Common myeloid progenitor, CD34-positive (primary cell): ENCODE measurements at regions not wholly inside any gene's neighbourhood (a gene's known extent, or its start where the extent isn't known, plus 50 kb on each side); places are given as distances from the start of the nearest gene placed in this dataset.
A peak's percentile ranks its signal among the peaks of the same experiment; 100 is the strongest.
"Not testable (repeated sequence)": the region's sequence is repeated elsewhere in the genome, so short reads cannot be mapped to it uniquely, and the experiment has no call there.

Source experiments
- CTCF ChIA-PET: fragments of 350-600 bp; sonication (Branson Sonifier 250); formaldehyde crosslinking; loops from one replicate; lab custom pipeline; 2021; ENCODE audit warnings: antibody characterized with exemption; lab: Charles Lee
- POLR2A ChIA-PET: fragments of 350-600 bp; sonication (Branson Sonifier 250); formaldehyde crosslinking; loops from one replicate; lab custom pipeline; 2021; ENCODE audit warnings: antibody characterized with exemption; lab: Charles Lee
- DNase-seq, 3 donors: peaks; one replicate each; pipeline versions ENCODE4 v3.0.0 to v3.0.0-alpha.2; 2013
- H3K27ac ChIP-seq, 2 experiments: 1 replicate in 1 of 2; 2 replicates in 1 of 2; pipeline ENCODE4 v1.7.0; 2013; ENCODE audit warnings: inconsistent platforms in 2 of 2, low read length in 2 of 2, mild to moderate bottlenecking in 2 of 2, low read depth in 1 of 2, moderate library complexity in 1 of 2; ENCODE audit not compliant: severe bottlenecking in 2 of 2, insufficient read depth in 1 of 2, poor library complexity in 1 of 2
- H3K27me3 ChIP-seq, 5 experiments: replicated peaks in 2 of 5; 1 replicate in 3 of 5; 2 replicates in 2 of 5; pipeline versions ENCODE4 v1.6.1 to v1.7.0; 2013; ENCODE audit warnings: low read length in 4 of 5, mild to moderate bottlenecking in 2 of 5, moderate library complexity in 2 of 5, inconsistent platforms in 1 of 5; ENCODE audit not compliant: insufficient read depth in 5 of 5, control insufficient read depth in 4 of 5
- H3K36me3 ChIP-seq, 4 experiments: 1 replicate in 2 of 4; 2 replicates in 2 of 4; pipeline versions ENCODE4 v1.6.1 to v1.7.0; 2013; ENCODE audit warnings: low read length in 3 of 4, control low read depth in 1 of 4, mild to moderate bottlenecking in 1 of 4; ENCODE audit not compliant: control insufficient read depth in 4 of 4, insufficient read depth in 4 of 4
- H3K4me1 ChIP-seq, 4 experiments: 1 replicate in 3 of 4; 2 replicates in 1 of 4; pipeline versions ENCODE4 v1.6.1 to v1.7.1; 2013; ENCODE audit warnings: low read length in 3 of 4, mild to moderate bottlenecking in 3 of 4, control low read depth in 1 of 4, inconsistent platforms in 1 of 4, moderate library complexity in 1 of 4; ENCODE audit not compliant: control insufficient read depth in 4 of 4, insufficient read depth in 4 of 4; ENCODE audit errors: control extremely low read depth in 1 of 4
- H3K4me3 ChIP-seq, 7 experiments: 1 replicate in 4 of 7; 2 replicates in 3 of 7; pipeline versions ENCODE4 v1.5.1 to v1.7.0; 2013; ENCODE audit warnings: mild to moderate bottlenecking in 7 of 7, low read length in 6 of 7, moderate library complexity in 6 of 7, inconsistent platforms in 2 of 7, low read depth in 2 of 7, control low read depth in 1 of 7; ENCODE audit not compliant: insufficient read depth in 4 of 7, control insufficient read depth in 1 of 7; ENCODE audit errors: extremely low read depth in 1 of 7
- H3K9me3 ChIP-seq, 5 experiments: 1 replicate in 4 of 5; 2 replicates in 1 of 5; pipeline versions ENCODE4 v1.6.1 to v1.7.1; 2013; ENCODE audit warnings: low read length in 4 of 5, mild to moderate bottlenecking in 2 of 5, inconsistent platforms in 1 of 5, low read depth in 1 of 5, moderate library complexity in 1 of 5; ENCODE audit not compliant: control insufficient read depth in 4 of 5, insufficient read depth in 2 of 5; ENCODE audit errors: control extremely low read depth in 1 of 5
- WGBS: methylation state at CpG from one replicate; pipeline ENCODE4 v1.1.5; 2013; ENCODE audit not compliant: insufficient coverage; 5-methylcytosine and 5-hydroxymethylcytosine counted together

GRCh38 chr6:134574491-134574890 lies 256.6 kb upstream of the SGK1 start:
- H3K4me3 ChIP-seq, result no peak overlapping the region
- H3K27ac ChIP-seq, result no peak overlapping the region
- no peaks in the 10 kb centered on the region for H3K36me3 ChIP-seq
- peaks cover 0 to 7% (median 2%) of the 10 kb centered on the region in 4 experiments for H3K4me1 ChIP-seq
- ChIA-PET POLR2A (no interaction called here), CTCF (interaction anchor here (0.7 kb wide), 1 partner anchor 32 kb away, joined by 3 read pairs; no protein-coding TSS in a partner anchor)
- peaks cover 0 to 2% (median 0%) of the 10 kb centered on the region in 5 experiments for H3K9me3 ChIP-seq
- peak in 2 of 3 donors; percentile 15 to 24 for DNase-seq
- H3K27me3 ChIP-seq, result no peaks in the 10 kb centered on the region
- WGBS, result 27% methylated on average over 3 of the region's 5 CpGs

GRCh38 chr6:134569996-134570395 lies 252.1 kb upstream of the SGK1 start:
- H3K27ac ChIP-seq, DNase-seq, H3K4me1 ChIP-seq, H3K4me3 ChIP-seq, H3K36me3 ChIP-seq, CTCF ChIA-PET, H3K27me3 ChIP-seq, POLR2A ChIA-PET: not testable (repeated sequence)
- WGBS, result 100% methylated on average over 2 of the region's 3 CpGs
- peaks cover 0 to 10% (median 0%) of the 10 kb centered on the region in 5 experiments for H3K9me3 ChIP-seq

DNA sequence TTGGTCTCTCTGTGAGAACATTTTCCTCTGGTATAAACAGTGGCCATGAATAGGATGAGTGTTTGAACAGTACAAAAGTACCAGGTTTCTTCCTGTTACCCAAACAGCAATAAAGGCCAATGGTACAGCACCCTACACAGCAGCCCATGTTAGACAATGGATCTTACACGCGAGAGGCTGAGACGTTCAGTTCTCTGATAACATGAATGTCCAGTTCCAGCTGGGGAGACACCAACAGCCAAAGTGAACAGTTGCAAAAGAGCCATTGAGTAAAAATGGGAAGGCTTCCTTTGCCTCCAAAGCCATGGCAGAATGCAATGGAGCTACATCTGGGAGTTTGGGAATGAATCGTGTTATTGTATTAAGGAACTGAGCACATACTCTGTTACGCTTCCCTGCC lies 246.8 kb upstream of the SGK1 start:
- peaks cover 0 to 9% (median 0%) of the 10 kb centered on the region in 5 experiments for H3K9me3 ChIP-seq
- H3K36me3 ChIP-seq, result no peaks in the 10 kb centered on the region
- no peak for DNase-seq
- H3K27me3 ChIP-seq, result no peaks in the 10 kb centered on the region
- ChIA-PET POLR2A (no interaction called here), CTCF (interaction anchor here (1.3 kb wide), 1 partner anchor 14 kb away, joined by 3 read pairs; no protein-coding TSS in a partner anchor)
- 96% methylated on average over 3 of the region's 5 CpGs for WGBS
- H3K27ac ChIP-seq, result no peak overlapping the region
- no peak overlapping the region for H3K4me3 ChIP-seq
- no peaks in the 10 kb centered on the region for H3K4me1 ChIP-seq

DNA sequence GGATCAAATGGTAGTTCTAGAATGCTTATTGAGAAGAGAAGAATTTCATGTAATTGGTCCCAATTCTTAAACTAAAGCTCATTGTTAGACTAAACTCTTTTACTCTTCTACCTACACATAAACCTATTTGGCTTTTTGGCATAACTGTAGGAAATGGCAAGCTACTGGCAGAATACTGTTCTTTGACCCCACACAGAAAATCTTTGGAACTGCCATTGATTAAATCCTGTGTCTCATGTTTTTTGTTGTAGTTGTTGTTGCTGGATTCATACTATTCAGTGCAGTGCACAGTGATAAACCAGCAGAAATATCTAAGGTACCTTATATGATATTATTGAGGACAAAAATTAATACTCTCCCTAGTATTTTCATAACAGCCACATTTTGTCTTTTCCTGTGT lies 242.1 kb upstream of the SGK1 start:
- Histone ChIP-seq H3K27ac (no peak overlapping the region), H3K36me3 (no peaks in the 10 kb centered on the region), H3K27me3 (no peaks in the 10 kb centered on the region), H3K4me3 (no peak overlapping the region), H3K4me1 (no peaks in the 10 kb centered on the region), H3K9me3 (peaks cover 0 to 1% (median 0%) of the 10 kb centered on the region in 5 experiments)
- no peak for DNase-seq
- ChIA-PET CTCF (no interaction called here), POLR2A (no interaction called here)

DNA sequence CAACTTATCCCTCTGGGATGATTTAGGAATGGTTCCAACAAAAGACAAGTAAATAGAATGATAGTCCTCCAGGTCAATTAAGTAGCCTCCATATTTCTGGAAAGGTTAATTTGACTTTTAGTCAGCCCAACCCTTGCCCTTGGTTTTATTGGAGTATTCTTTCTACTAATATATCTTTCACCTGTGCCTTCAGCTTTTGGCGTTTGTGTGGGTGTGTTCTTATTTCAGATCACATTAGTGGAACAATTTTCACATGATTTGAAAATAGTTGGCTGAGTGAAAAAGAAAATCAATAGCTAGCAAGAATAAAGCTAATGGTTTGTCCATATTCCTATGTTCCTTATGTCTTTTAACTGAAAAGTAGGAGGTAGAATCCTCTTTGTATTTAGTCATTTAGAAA lies 239.6 kb upstream of the SGK1 start:
- Histone ChIP-seq H3K36me3 (no peaks in the 10 kb centered on the region), H3K27ac (no peak overlapping the region), H3K9me3 (peaks cover 0 to 1% (median 0%) of the 10 kb centered on the region in 5 experiments), H3K4me3 (no peak overlapping the region), H3K4me1 (no peaks in the 10 kb centered on the region), H3K27me3 (no peaks in the 10 kb centered on the region)
- CTCF ChIA-PET, result no interaction called here
- WGBS, result no CpG with 5 or more reads among the region's 1 CpG
- POLR2A ChIA-PET, result no interaction called here
- DNase-seq, result no peak

- no peak overlapping the region for H3K4me3 ChIP-seq
- H3K4me1 ChIP-seq, result no peaks in the 10 kb centered on the region
- no peaks in the 10 kb centered on the region for H3K36me3 ChIP-seq
- no peak overlapping the region for H3K27ac ChIP-seq
- no peaks in the 10 kb centered on the region for H3K27me3 ChIP-seq
- POLR2A ChIA-PET, result no interaction called here
- DNase-seq, result no peak
- 100% methylated on average over 1 of the region's 1 CpG for WGBS
- CTCF ChIA-PET, result no interaction called here
- peaks cover 0 to 1% (median 0%) of the 10 kb centered on the region in 5 experiments for H3K9me3 ChIP-seq
Observed at GRCh38 chr6:134555672-134556071, 237.8 kb upstream of the SGK1 start.

GRCh38 chr6:134553936-134554335 lies 236.0 kb upstream of the SGK1 start:
- WGBS, result 100% methylated on average over 2 of the region's 3 CpGs
- Histone ChIP-seq H3K36me3 (no peaks in the 10 kb centered on the region), H3K27me3 (no peaks in the 10 kb centered on the region), H3K4me3 (no peak overlapping the region), H3K9me3 (peaks cover 0 to 1% (median 0%) of the 10 kb centered on the region in 5 experiments), H3K4me1 (no peaks in the 10 kb centered on the region), H3K27ac (no peak overlapping the region)
- CTCF ChIA-PET, result no interaction called here
- POLR2A ChIA-PET, result no interaction called here
- no peak for DNase-seq
